ENCODE measurements at regions not wholly inside any gene's neighbourhood (a gene's known extent, or its start where the extent isn't known, plus 50 kb on each side); places are given as distances from the start of the nearest gene placed in this dataset.

- no peak for TF ChIP-seq CTCF (conservative IDR thresholded peaks at IDR 0.05; ENCODE audit: low read depth, low read length)
- DNase-seq (ENCODE audit: low read depth): no peak
- H3K4me3 ChIP-seq (ENCODE audit: low read length): no peak overlapping the region
Observed at GRCh38 chr6:140398076-140398475, 1023.6 kb upstream of the CITED2 start.

- H3K4me3 ChIP-seq (ENCODE audit: low read length): no peak overlapping the region
- DNase-seq (ENCODE audit: low read depth): no peak
- TF ChIP-seq CTCF (conservative IDR thresholded peaks at IDR 0.05; ENCODE audit: low read depth, low read length): no peak
Observed at GRCh38 chr6:140397106-140397505, 1022.7 kb upstream of the CITED2 start.

GRCh38 chr6:140393665-140394540 lies 1019.5 kb upstream of the CITED2 start:
- no peak overlapping the region for H3K4me3 ChIP-seq (ENCODE audit: low read length)
- DNase-seq (ENCODE audit: low read depth): no peak
- TF ChIP-seq CTCF (conservative IDR thresholded peaks at IDR 0.05; ENCODE audit: low read depth, low read length): no peak

- H3K4me3 ChIP-seq (ENCODE audit: low read length): no peak overlapping the region
- no peak for DNase-seq (ENCODE audit: low read depth)
- no peak for TF ChIP-seq CTCF (conservative IDR thresholded peaks at IDR 0.05; ENCODE audit: low read depth, low read length)
Observed at GRCh38 chr6:140388815-140389214, 1014.4 kb upstream of the CITED2 start.

GRCh38 chr6:140388192-140388802 lies 1013.8 kb upstream of the CITED2 start:
- DNase-seq (ENCODE audit: low read depth): no peak
- no peak for TF ChIP-seq CTCF (conservative IDR thresholded peaks at IDR 0.05; ENCODE audit: low read depth, low read length)
- H3K4me3 ChIP-seq (ENCODE audit: low read length): no peak overlapping the region

GRCh38 chr6:140385679-140386078 lies 1011.2 kb upstream of the CITED2 start:
- TF ChIP-seq CTCF (conservative IDR thresholded peaks at IDR 0.05; ENCODE audit: low read depth, low read length): no peak

GRCh38 chr6:140382355-140382754 lies 1007.9 kb upstream of the CITED2 start:
- DNase-seq (ENCODE audit: low read depth): no peak
- no peak for TF ChIP-seq CTCF (conservative IDR thresholded peaks at IDR 0.05; ENCODE audit: low read depth, low read length)
- no peak overlapping the region for H3K4me3 ChIP-seq (ENCODE audit: low read length)

More at GRCh38 chr6:140385679-140386078, 1011.2 kb upstream of the CITED2 start:
- no peak for DNase-seq (ENCODE audit: low read depth)
- no peak overlapping the region for H3K4me3 ChIP-seq (ENCODE audit: low read length)
